A673 (cell line): ENCODE measurements at regions not wholly inside any gene's neighbourhood (a gene's known extent, or its start where the extent isn't known, plus 50 kb on each side); places are given as distances from the start of the nearest gene placed in this dataset.

Experiments
- EZH2 ChIP-seq: fragments of 200-600 bp; sonication (generic); IDR thresholded peaks from 2 replicates; pipeline ENCODE4 v1.6.1; 2017; ENCODE audit warnings: borderline replicate concordance, low read depth, mild to moderate bottlenecking, mixed read lengths, antibody characterized with exemption, low read length; ENCODE audit not compliant: poor library complexity, severe bottlenecking
- TF ChIP-seq, protein P1 (sequence below): fragments of 300-800, 200-600 bp; sonication (generic); conservative IDR thresholded peaks from 2 replicates; pipeline ENCODE4 v1.5.1; 2017; ENCODE audit warnings: low read depth, mild to moderate bottlenecking, antibody characterized with exemption, low read length, moderate library complexity, mixed read lengths

DNA sequence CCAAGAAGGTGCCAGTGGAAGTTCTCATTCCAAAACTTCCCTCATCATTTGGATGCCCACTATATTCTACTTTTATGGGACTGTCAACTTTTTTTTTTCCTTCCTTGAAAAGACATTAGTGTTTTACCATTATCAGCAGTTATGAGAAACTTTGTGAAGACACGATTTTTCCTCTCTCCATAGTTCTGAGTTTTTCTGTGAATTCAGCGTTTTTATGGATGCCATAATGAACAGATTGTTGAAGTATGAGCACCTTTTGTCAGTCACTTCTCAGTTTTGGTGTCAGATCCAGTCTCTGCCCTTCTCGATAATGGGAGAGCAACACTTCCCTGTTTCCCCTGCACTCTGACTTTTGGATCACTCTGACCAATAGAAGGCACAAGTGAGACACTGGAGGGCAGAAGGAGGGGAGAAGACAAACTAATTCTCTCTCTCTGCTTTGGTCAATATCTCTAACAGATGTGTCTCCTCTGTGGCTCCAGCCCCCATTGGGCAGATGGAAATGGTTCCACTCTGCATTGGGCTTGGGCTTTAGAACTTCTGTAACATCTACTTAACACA lies 53.5 kb upstream of the FN1 start:
- TF ChIP-seq, protein P1, sequence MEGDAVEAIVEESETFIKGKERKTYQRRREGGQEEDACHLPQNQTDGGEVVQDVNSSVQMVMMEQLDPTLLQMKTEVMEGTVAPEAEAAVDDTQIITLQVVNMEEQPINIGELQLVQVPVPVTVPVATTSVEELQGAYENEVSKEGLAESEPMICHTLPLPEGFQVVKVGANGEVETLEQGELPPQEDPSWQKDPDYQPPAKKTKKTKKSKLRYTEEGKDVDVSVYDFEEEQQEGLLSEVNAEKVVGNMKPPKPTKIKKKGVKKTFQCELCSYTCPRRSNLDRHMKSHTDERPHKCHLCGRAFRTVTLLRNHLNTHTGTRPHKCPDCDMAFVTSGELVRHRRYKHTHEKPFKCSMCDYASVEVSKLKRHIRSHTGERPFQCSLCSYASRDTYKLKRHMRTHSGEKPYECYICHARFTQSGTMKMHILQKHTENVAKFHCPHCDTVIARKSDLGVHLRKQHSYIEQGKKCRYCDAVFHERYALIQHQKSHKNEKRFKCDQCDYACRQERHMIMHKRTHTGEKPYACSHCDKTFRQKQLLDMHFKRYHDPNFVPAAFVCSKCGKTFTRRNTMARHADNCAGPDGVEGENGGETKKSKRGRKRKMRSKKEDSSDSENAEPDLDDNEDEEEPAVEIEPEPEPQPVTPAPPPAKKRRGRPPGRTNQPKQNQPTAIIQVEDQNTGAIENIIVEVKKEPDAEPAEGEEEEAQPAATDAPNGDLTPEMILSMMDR, result no peak
- TF ChIP-seq EZH2, result no peak
